ENCODE measurements at regions not wholly inside any gene's neighbourhood (a gene's known extent, or its start where the extent isn't known, plus 50 kb on each side); places are given as distances from the start of the nearest gene placed in this dataset.
"Not testable (repeated sequence)": the region's sequence is repeated elsewhere in the genome, so short reads cannot be mapped to it uniquely, and the experiment has no call there.

GRCh38 chr1:219345953-219346352 lies 172.3 kb downstream of the LYPLAL1 start:
- DNase-seq = no peak

- no peak for DNase-seq
These were observed 169.2 kb downstream of the LYPLAL1 start for GRCh38 chr1:219342836-219343235.

- DNase-seq = no peak
These were observed 167.1 kb downstream of the LYPLAL1 start for GRCh38 chr1:219340796-219341195.

- DNase-seq = no peak
These were observed 165.8 kb downstream of the LYPLAL1 start for GRCh38 chr1:219339466-219339865.

GRCh38 chr1:219337588-219337987 lies 163.9 kb downstream of the LYPLAL1 start:
- DNase-seq = no peak

GRCh38 chr1:219333626-219334025 lies 159.9 kb downstream of the LYPLAL1 start:
- DNase-seq = no peak

- DNase-seq = no peak
These were observed 157.7 kb downstream of the LYPLAL1 start for GRCh38 chr1:219331424-219331823.

- DNase-seq = no peak
These were observed 157.0 kb downstream of the LYPLAL1 start for GRCh38 chr1:219330669-219331068.

GRCh38 chr1:219330001-219330400 lies 156.3 kb downstream of the LYPLAL1 start:
- no peak for DNase-seq

GRCh38 chr1:219329578-219329977 lies 155.9 kb downstream of the LYPLAL1 start:
- peak; percentile 79 for DNase-seq

GRCh38 chr1:219326843-219327242 lies 153.2 kb downstream of the LYPLAL1 start:
- no peak for DNase-seq

GRCh38 chr1:219325368-219325742 lies 151.7 kb downstream of the LYPLAL1 start:
- no peak for DNase-seq

GRCh38 chr1:219324629-219325367 lies 151.1 kb downstream of the LYPLAL1 start:
- peak; percentile 72 for DNase-seq

- no peak for DNase-seq
These were observed 150.5 kb downstream of the LYPLAL1 start for GRCh38 chr1:219324171-219324570.

GRCh38 chr1:219323426-219323825 lies 149.7 kb downstream of the LYPLAL1 start:
- no peak for DNase-seq

- no peak for DNase-seq
These were observed 149.1 kb downstream of the LYPLAL1 start for GRCh38 chr1:219322766-219323165.

GRCh38 chr1:219320563-219320962 lies 146.9 kb downstream of the LYPLAL1 start:
- not testable (repeated sequence) for DNase-seq

- no peak for DNase-seq
These were observed 145.1 kb downstream of the LYPLAL1 start for GRCh38 chr1:219318826-219319225.

- DNase-seq = peak; percentile 44
These were observed 144.2 kb downstream of the LYPLAL1 start for GRCh38 chr1:219317762-219318353.

- no peak for DNase-seq
These were observed 142.4 kb downstream of the LYPLAL1 start for GRCh38 chr1:219316066-219316465.

GRCh38 chr1:219313961-219314360 lies 140.3 kb downstream of the LYPLAL1 start:
- DNase-seq = no peak

- peak; percentile 40 for DNase-seq
These were observed 139.3 kb downstream of the LYPLAL1 start for GRCh38 chr1:219312967-219313366.

GRCh38 chr1:219310181-219310728 lies 136.6 kb downstream of the LYPLAL1 start:
- no peak for DNase-seq

GRCh38 chr1:219308367-219308766 lies 134.7 kb downstream of the LYPLAL1 start:
- DNase-seq = no peak

All from dermis blood vessel endothelial cell (primary cell).